ENCODE measurements at regions not wholly inside any gene's neighbourhood (a gene's known extent, or its start where the extent isn't known, plus 50 kb on each side); places are given as distances from the start of the nearest gene placed in this dataset.

- CTCF ChIA-PET, result interaction anchor here (1.4 kb wide), 1 partner anchor 15 kb away, joined by 3 read pairs; no protein-coding TSS in a partner anchor
- DNase-seq (ENCODE audit: low read depth, low spot score), result no peak
- no TSS peak for BruUV-seq (replicated peaks)
Observed at GRCh38 chr14:55944757-55945156, 173.5 kb upstream of the PELI2 start.

More at GRCh38 chr14:55944757-55945156, 173.5 kb upstream of the PELI2 start:
- H3K27me3 ChIP-seq (ENCODE audit: control insufficient read depth in 2 of 2, insufficient read depth in 2 of 2, low read length in 2 of 2), result peaks cover 0 to 4% of the 10 kb centered on the region in 2 experiments
- H3K36me3 ChIP-seq (ENCODE audit: control insufficient read depth in 2 of 2, extremely low read depth in 1 of 2, insufficient read depth in 2 of 2, low read length in 2 of 2), result no peaks in the 10 kb centered on the region
- no peaks in the 10 kb centered on the region for H3K9me3 ChIP-seq (replicated peaks; ENCODE audit: control insufficient read depth, insufficient read depth, low read length)
- intact Hi-C loops (cut with micrococcal nuclease), result no loop called here
- dilution Hi-C loops (cut with MboI; ENCODE audit: extremely low pct_ligation_motif_present, low sequenced_read_pairs), result no loop called here
- H3K4me1 ChIP-seq (ENCODE audit: control insufficient read depth, extremely low read depth, insufficient read depth, low read length), result no peaks in the 10 kb centered on the region
- no peak overlapping the region for H2AFZ ChIP-seq (ENCODE audit: low read depth, low read length)
- no peak for TF ChIP-seq POLR2A (IDR thresholded peaks at IDR 0.05; ENCODE audit: low read depth, low read length)
- no peak for TF ChIP-seq JUN (IDR thresholded peaks at IDR 0.05; ENCODE audit: borderline replicate concordance, insufficient read depth, insufficient read length, low read depth)
- no peak for TF ChIP-seq FOS (IDR thresholded peaks at IDR 0.05; ENCODE audit: borderline replicate concordance, insufficient read depth, low read length)
- TF ChIP-seq MAX (IDR thresholded peaks at IDR 0.05; ENCODE audit: insufficient read depth, insufficient read length), result no peak
- no peak for TF ChIP-seq MYC (IDR thresholded peaks at IDR 0.05; ENCODE audit: low read depth, low read length)
- no peak for TF ChIP-seq GATA2 (IDR thresholded peaks at IDR 0.05; ENCODE audit: insufficient read depth, insufficient read length, low read depth, low read length)
- TF ChIP-seq EZH2 (IDR thresholded peaks at IDR 0.05; ENCODE audit: borderline replicate concordance, low read depth, low read length, severe bottlenecking), result no peak
- no peak for TF ChIP-seq POLR2AphosphoS5 (IDR thresholded peaks at IDR 0.05; ENCODE audit: insufficient read depth, low read depth, low read length)
- TF ChIP-seq, protein P1, sequence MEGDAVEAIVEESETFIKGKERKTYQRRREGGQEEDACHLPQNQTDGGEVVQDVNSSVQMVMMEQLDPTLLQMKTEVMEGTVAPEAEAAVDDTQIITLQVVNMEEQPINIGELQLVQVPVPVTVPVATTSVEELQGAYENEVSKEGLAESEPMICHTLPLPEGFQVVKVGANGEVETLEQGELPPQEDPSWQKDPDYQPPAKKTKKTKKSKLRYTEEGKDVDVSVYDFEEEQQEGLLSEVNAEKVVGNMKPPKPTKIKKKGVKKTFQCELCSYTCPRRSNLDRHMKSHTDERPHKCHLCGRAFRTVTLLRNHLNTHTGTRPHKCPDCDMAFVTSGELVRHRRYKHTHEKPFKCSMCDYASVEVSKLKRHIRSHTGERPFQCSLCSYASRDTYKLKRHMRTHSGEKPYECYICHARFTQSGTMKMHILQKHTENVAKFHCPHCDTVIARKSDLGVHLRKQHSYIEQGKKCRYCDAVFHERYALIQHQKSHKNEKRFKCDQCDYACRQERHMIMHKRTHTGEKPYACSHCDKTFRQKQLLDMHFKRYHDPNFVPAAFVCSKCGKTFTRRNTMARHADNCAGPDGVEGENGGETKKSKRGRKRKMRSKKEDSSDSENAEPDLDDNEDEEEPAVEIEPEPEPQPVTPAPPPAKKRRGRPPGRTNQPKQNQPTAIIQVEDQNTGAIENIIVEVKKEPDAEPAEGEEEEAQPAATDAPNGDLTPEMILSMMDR (IDR thresholded peaks at IDR 0.05; ENCODE audit: extremely low read depth in 1 of 2, insufficient read depth in 1 of 2, low read depth in 1 of 2, low read length in 2 of 2), result no peak
- no peaks in the 10 kb centered on the region for H3K79me2 ChIP-seq (ENCODE audit: control insufficient read depth, insufficient read depth, low read length)
- no peak overlapping the region for H3K4me2 ChIP-seq (ENCODE audit: insufficient read depth, low read length)
- no peak overlapping the region for H3K9ac ChIP-seq (replicated peaks; ENCODE audit: extremely low read depth, insufficient read depth, low read length)
- no peaks in the 10 kb centered on the region for H3K9me1 ChIP-seq (replicated peaks; ENCODE audit: control insufficient read depth, extremely low read depth, insufficient read depth, low read length)
- POLR2A ChIA-PET, result no interaction called here
- no peak for FAIRE-seq
- H3K27ac ChIP-seq (ENCODE audit: insufficient read depth, low read depth, low read length), result no peak overlapping the region
- no peak overlapping the region for H3K4me3 ChIP-seq (replicated peaks in 1 of 3; ENCODE audit: insufficient read depth in 1 of 3, low read depth in 1 of 3, low read length in 3 of 3)
- H4K20me1 ChIP-seq (replicated peaks; ENCODE audit: control insufficient read depth, extremely low read depth, insufficient read depth, low read length), result no peaks in the 10 kb centered on the region
